H4 (cell line): ENCODE measurements at regions not wholly inside any gene's neighbourhood (a gene's known extent, or its start where the extent isn't known, plus 50 kb on each side); places are given as distances from the start of the nearest gene placed in this dataset.
A peak's percentile ranks its signal among the peaks of the same experiment; 100 is the strongest.
"Not testable (repeated sequence)": the region's sequence is repeated elsewhere in the genome, so short reads cannot be mapped to it uniquely, and the experiment has no call there.

Experiments
- DNase-seq: peaks from one replicate; pipeline ENCODE4 v3.0.0-alpha.2; 2015; ENCODE audit warnings: low spot score

DNA sequence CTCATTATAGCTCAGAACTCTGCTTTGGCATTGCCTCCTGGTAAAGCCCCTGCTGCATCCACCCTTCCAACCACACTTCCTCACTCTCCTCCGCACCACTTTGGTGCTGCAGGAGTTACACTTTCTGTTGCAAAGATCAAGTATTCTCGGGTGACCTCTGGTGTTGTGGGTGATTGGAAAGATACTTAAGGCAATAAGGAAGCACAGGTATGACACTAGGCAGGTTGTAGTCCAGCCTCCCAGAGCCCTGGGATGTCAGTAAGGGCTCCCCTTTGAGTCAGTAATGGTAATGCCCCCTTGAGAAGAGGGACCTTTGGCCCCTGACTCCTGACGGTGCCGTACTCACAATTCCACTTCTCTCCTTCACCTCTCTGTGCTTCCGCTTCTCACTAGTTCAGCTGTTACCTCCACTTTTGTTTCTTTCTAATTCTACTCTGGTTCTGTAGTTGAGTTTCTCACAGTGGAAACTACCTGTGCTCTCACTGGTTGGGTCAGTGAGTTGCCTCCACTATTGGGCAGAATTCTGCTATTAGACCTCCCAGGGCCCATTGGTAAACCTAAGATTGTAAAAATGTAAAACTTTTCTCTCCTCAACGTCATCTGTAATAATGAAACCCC, 350.0 kb downstream of the GOLGA6L6 start:
- not testable (repeated sequence) for DNase-seq

DNA sequence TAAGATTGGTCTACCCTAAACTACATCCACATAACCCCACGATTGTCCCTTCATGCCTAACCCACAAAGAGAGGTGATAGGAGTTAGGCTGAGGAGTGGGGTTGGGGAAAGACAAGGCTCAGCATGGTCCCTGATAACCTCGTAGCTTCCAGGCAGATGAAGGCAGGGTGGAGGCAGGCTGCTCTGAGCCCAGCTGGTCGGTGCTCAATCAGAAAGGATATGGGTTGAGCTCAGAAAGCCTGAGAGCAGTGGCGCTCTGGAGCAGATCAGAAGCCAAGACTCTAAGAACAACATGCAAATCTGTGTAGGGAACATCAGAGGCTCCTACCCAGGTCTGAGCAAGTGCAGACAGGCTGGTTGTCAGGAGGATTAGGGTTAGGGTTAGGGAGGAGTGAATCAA, 353.0 kb downstream of the GOLGA6L6 start:
- DNase-seq = not testable (repeated sequence)

DNA sequence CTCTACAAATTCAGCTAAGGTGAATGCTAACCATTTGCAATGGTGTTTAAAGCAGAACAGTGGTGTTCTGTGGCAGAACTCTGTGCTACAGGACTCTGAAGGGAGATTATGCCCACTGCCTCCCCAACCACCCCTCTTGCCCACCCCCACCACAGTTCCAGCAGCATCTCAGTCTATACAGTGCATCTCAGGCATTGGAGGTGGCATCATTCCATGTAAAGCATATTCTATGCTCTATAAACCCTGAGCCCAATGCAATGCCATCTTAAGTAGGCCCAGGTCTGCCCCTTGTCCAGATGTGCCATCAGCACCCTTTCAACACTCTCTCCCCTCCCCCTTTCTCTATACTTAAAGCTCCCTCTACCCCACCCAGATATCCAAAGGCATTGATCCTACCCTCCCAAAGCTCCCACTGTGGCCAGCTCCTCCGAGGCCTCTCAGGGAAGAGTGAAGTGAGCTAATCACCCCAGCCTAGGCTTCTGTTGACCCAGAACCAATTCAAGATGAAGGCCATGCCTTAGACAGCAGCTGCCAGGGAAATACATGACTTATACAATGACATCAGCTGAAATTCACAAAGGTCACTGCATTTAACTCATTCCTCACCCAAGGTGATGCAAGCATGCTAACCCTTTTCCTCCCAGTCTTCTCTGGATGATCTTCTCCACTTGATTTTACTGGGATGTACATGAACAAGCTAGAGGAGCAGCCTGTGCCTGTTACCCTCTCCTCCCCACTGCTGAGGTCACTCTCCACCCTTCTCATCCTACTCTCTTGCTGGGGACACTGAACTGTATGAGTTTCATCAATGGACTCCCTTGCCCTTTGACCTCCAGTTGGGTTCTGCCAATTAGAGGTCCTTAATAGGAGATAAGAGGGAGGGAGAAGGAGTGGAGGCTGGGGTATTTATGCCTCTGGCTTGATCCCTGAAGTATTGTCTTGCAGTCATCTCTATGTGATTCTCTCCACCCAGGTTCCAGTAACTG, 353.9 kb downstream of the GOLGA6L6 start:
- not testable (repeated sequence) for DNase-seq

DNA sequence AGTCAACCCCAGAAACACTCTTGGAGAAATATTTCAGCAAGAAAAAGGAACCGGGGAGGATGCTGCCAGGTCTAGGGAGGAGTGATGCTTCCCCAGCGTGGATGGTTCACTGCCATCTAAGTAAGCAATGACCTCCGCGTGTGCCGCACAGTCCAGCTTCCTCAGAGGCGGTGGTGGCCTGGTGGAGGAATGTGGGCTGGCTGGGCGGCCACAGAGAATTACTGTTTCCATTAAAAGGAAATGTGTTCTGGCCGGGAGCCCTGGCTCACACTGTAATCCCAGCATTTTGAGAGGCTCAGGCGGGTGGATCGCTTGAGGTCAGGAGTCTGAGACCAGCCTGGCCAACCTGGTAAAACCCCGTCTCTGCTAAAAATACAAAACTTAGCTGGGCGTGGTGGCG, 356.7 kb downstream of the GOLGA6L6 start:
- not testable (repeated sequence) for DNase-seq

DNA sequence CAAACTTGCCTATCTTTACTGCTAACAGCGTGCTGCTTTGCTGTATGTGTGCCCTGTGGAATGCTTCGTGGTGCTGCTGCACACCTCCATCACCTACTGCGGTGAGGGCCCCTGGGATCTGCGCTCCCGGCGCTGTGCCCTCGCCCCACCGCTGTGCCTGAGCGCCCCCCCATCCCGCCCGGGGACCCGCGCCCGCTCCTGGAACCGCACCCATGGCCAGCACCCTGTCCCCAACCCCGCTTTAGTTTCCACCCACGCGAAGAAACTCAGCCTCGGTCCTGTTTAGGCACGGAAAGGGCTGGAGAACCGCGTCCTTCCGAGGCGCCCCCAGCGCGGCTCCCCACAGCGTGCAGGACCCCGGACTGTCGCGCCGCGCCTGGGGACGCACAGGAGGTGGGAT, 373.4 kb downstream of the GOLGA6L6 start:
- DNase-seq = not testable (repeated sequence)

DNA sequence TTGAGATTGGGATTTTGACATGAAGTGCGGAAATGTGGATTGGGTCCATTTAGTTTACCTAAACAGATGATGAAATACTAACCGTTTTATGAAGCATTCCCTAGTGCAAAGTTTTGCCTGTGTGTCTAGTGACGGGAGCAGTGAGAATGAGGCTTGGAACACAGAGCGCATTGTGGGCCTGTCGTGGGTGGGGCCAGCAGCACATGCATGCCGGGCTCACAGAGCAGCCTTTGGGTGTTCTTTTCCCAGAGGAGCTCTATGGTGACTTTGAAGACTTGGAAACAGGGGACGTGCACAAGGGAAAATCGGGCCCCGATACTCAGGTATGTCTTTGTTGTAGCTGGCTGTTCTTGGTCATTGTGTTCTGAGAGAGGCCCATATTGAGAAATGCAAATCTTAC, 388.1 kb downstream of the GOLGA6L6 start:
- DNase-seq = not testable (repeated sequence)

DNA sequence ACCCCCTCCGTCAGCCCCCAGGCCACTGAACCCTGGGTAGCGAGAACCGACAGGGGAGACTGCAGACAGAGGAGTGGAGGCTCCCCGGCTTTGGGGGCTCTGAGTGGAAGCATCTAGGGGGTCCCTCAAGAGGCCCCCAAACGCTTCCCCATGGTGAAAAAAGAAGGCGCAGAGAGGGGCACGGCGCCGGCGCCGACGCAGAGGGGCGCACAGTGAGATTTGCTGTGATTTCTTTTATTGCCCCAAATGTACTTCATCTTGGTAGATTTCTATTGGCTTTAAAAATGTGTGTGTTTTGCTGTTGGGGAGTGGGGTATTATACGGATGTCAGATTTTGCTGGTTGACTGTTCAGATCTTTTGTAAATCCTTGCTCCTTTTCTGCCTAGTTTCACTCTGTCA, 392.9 kb downstream of the GOLGA6L6 start:
- not testable (repeated sequence) for DNase-seq

DNA sequence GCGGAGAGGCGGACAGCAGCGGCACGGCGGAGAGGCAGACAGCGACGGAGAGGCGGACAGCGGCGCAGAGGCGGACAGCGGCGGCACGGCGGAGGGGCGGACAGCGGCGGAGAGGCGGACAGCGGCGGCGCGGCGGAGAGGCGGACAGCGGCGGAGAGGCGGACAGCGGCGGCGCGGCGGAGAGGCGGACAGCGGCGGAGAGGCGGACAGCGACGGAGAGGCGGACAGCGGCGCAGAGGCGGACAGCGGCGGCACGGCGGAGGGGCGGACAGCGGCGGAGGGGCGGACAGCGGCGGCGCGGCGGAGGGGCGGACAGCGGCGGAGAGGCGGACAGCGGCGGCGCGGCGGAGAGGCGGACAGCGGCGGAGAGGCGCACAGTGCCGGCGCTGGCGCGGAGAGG, 393.6 kb downstream of the GOLGA6L6 start:
- not testable (repeated sequence) for DNase-seq

DNA sequence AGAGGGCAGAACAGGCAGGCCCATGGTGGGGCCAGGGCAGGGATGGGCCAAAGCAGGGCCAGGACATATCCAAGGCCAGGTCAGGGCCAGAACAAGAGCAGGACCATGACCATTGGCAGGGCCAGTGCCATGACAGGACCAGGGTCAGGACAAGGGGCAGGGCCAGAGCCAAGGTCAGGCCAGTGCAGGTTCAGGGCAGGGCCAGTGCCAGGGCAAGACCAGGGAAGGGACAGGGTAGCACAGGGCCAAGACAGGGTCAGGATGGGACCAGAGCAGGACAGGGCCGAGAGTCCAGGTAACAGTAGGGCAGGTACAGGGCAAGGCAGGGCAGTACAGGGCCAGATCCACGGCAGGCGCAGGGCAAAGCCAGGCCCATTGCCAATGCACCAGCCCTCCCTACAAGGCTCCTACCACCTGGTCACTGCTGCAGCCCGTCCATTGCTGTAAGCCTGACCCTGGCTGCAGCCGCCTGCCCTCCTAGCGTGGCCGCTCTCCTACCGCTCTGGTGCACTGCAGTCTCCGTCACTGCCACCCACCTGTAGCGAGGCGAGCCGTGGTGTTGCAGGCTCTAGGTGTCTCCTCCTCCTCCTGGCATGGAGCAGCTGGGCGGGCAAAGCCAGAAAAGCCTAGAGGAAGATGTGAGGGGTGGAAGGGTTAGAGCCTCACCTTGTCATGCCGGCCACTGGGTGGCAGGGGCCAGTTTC, 397.1 kb downstream of the GOLGA6L6 start:
- DNase-seq = not testable (repeated sequence)

DNA sequence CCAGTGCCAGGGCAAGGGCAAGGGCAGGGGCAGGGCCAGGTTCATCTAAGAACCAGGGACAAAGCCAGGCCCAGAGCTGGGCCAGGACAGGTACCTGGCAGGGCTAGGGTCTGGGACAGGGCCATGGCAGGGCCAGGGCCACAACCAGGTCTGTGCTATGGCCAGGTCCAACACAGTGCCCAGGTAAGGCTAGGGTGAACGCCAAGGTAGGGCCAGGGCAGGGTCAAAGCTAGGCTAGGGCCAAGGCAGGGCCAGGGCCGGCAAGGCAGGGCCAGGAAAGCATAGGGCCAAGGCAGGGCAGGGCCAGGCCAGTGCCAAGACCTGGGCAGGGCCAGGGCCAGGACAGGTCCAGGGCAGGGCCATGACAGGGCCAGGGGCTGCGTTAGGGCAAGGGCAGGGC, 398.7 kb downstream of the GOLGA6L6 start:
- DNase-seq = not testable (repeated sequence)

DNA sequence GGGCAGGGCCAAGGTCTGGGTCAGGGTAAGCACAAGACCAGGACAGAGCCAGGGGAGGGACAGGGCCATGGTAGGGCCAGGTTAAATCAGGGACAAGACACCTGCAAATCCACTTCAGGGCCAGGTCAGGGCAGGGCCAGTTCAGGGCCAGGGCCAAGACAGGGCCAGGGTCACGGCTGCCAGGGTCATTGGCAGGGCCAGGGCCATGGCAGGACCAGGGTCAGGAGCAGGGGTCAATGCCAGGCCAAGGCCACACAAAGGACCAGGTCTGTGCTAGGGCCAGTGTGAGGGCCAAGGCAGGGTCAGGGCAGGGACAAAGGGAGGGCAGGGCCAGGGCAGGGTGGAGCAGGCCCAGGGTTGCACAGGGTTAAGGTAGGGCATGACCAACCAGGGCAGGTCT, 399.2 kb downstream of the GOLGA6L6 start:
- DNase-seq = not testable (repeated sequence)

DNA sequence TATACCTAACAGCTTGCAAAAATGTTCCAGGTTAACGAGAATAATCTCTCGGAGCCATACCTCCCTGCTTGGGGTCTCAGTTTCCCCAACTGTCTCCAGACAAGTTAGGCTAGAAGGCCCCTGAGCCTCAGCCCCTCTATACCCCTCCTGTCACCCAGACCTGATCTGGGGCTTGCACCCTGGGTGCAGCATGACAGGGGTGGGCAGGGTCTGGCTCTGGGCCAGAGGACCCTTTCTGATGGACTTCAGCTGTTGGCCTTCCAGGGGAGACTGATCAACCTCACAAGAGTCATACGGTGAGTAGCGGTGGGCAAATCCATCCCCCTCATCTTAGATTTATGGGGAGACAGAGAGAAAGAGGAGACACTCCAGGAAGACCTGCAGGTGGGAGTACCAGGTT, 416.9 kb downstream of the GOLGA6L6 start:
- not testable (repeated sequence) for DNase-seq

DNA sequence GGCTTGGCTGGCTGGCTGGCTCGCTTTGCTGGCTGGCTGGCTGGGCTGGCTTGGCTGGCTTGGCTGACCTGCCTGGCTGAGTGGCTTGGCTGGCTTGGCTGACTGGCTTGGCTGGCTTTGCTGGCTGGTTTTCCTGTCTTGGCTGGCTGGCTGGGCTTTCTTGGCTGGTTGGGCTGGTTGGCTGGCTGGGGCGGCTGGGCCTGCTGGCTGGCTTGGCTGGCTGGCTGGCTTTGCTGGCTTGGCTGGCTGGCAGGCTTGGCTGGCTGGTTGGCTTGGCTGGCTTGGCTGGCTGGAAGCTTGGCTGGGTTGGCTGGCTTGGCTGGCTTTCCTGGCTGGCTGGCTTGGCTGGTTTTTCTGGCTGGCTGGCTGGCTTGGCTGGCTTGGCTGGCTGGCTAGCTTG, 435.6 kb downstream of the GOLGA6L6 start:
- DNase-seq = peak; percentile 1

DNA sequence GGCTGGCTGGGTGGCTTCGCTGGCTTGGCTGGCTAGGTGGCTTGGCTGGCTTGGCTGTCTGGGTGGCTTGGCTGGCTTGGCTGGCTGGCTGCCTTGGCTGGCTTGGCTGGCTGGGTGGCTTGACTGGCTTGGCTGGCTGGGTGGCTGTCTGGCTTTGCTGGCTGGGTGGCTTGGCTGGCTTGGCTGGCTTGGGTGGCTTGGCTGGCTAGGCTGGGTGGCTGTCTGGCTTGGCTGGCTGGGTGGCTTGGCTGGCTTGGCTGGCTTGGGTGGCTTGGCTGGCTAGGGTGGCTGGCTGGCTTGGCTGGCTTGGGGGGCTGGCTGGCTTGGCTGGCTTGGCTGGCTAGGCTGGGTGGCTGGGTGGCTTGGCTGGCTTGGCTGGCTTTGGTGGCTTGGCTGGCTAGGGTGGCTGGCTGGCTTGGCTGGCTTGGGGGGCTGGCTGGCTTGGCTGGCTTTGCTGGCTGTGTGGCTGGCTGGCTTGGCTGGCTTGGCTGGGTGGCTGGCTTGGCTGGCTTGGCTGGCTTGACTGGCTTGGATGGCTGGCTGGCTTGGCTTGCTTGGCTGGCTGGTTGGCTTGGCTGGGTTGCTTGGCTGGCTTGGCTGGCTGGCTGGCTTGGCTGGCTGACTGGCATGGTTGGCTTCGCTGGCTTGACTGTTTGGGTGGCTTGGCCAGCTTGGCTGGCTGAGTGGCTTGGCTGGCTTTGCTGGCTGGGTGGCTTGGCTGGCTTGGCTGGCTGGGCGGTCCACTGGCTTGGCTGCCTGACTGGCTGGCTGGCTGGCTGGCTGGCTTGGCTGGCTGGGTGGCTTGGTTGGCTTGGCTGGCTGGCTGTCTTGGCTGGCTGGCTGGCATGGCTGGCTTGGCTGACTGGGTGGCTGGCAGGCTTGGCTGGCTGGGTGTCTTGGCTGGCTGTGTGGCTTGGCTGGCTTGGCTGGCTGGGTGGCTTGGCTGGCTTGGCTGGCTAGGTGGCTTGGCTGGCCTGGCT, 436.3 kb downstream of the GOLGA6L6 start:
- DNase-seq = not testable (repeated sequence)

DNA sequence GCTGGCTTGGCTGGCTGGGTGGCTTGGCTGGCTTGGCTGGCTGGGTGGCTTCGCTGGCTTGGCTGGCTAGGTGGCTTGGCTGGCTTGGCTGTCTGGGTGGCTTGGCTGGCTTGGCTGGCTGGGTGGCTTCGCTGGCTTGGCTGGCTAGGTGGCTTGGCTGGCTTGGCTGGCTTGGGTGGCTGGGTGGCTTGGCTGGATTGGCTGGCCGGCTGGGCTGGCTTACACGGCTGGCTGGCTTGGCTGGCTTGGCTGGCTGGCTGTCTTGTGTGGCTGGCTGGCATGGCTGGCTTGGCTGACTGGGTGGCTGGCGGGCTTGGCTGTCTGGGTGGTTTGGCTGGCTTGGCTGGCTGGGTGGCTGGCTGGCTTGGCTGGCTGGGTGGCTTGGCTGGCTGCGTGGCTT, 437.0 kb downstream of the GOLGA6L6 start:
- not testable (repeated sequence) for DNase-seq

DNA sequence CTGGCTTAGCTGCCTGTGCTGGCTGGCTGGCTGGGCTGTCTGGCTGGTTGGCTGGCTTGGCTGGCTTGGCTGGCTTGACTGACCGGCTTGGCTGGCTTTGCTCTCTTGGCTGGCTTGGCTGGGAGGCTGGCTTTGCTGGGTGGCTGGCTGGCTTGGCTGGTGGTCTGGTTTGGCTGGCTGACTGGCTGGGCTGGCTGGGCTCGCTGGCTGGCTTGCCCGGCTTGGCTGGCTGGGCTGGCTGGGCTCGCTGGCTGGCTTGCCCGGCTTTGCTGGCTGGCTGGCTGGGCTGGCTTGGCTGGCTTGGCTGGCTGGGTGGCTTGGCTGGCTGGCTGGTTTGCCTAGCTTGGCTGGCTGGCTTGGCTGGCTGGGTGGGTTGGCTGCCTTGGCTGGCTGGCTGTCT, 438.7 kb downstream of the GOLGA6L6 start:
- DNase-seq = not testable (repeated sequence)

DNA sequence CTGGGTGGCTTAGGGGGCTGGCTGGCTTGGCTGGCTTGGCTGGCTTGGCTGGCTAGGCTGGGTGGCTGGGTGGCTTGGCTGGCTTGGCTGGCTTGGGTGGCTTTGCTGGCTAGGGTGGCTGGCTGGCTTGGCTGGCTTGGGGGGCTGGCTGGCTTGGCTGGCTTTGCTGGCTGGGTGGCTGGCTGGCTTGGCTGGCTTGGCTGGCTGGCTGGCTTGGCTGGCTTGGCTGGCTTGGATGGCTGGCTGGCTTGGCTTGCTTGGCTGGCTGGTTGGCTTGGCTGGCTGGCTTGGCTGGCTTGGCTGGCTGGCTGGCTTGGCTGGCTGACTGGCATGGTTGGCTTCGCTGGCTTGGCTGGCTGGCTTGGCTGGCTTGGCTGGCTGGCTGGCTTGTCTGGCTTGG, 439.4 kb downstream of the GOLGA6L6 start:
- not testable (repeated sequence) for DNase-seq

DNA sequence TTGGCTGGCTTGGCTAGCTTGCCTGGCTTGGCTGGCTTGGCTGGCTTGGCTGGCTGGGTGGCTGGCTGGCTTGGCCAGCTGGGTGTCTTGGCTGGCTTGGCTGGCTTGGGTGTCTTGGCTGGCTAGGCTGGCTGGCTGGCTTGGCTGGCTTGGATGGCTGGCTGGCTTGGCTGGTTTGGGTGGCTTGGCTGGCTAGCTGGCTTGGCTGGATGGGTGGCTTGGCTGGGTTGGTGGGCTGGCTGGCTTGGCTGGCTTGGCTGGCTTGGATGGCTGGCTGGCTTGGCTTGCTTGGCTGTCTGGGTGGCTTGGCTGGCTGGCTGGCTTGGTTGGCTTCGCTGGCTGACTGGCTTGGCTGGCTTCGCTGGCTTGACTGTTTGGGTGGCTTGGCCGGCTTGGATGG, 440.3 kb downstream of the GOLGA6L6 start:
- not testable (repeated sequence) for DNase-seq

DNA sequence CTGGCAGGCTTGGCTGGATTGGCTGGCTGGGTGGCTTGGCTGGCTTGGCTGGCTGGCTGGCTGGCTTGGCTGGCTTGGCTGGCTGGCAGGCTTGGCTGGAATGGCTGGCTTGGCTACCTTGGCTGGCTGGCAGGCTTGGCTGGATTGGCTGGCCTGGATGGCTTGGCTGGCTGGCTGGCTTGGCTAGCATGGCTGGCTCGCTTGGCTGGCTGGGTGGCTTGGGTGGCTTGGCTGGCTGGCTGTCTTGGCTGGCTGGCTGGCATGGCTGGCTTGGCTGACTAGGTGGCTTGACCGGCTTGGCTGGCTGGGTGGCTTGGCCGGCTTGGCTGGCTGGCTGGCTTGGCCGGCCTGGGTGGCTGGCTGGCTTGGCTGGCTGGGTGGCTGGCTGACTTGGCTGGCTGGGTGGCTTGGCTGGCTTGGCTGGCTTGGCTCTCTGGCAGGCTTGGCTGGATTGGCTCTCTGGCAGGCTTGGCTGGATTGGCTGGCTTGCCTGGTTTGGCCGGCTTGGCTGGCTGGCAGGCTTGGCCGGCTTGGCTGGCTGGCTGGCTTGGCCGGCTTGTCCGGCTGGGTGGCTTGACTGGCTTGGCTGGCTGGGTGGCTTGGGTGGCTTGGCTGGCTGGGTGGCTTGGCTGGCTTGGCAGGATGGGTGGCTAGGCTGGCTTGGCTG, 440.9 kb downstream of the GOLGA6L6 start:
- DNase-seq = not testable (repeated sequence)

DNA sequence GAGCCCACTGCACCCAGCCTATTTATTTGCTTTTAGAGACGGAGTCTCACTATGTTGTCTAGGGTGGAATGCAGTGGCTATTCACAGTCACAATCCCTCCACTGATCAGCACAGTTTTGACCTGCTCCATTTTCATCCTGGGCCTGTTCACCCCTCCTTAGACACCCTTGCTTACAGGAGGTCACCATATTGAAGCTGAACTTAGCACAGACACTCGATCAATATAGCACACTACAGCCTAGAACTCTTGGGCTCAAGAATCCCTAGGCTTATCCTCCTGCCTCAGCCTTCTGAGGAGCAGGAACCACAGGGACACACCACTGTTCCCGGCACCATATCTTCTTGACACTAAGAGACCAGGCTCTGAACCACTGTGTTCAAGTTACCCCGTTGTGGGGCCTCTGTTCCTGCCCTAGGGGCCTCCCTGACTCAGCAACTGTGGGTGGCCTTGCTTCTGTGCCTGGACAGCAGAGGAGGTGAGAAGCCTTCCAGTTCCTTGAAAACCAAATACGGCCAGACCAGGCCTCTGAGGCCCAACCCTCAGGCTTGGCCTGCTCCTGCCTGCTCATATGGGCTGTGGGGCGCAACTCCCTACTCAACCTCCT, 445.8 kb downstream of the GOLGA6L6 start:
- not testable (repeated sequence) for DNase-seq
